SU-DHL-6 (cell line): ENCODE measurements at regions not wholly inside any gene's neighbourhood (a gene's known extent, or its start where the extent isn't known, plus 50 kb on each side); places are given as distances from the start of the nearest gene placed in this dataset.

Experiments
- EZH2phosphoT487 ChIP-seq: fragments of 200-600 bp; sonication (generic), shearing (Covaris generic); conservative IDR thresholded peaks from 2 replicates; pipeline ENCODE4 v1.6.1; 2018; ENCODE audit warnings: mild to moderate bottlenecking, antibody characterized with exemption, low read length, moderate library complexity, mixed read lengths
- TF ChIP-seq, protein P1 (sequence below): fragments of 200-600 bp; sonication (generic); IDR thresholded peaks from one replicate; pipeline ENCODE4 v1.5.1; 2017; ENCODE audit warnings: antibody characterized with exemption, mild to moderate bottlenecking, low read length, moderate library complexity; ENCODE audit not compliant: insufficient read depth, poor library complexity, severe bottlenecking

DNA sequence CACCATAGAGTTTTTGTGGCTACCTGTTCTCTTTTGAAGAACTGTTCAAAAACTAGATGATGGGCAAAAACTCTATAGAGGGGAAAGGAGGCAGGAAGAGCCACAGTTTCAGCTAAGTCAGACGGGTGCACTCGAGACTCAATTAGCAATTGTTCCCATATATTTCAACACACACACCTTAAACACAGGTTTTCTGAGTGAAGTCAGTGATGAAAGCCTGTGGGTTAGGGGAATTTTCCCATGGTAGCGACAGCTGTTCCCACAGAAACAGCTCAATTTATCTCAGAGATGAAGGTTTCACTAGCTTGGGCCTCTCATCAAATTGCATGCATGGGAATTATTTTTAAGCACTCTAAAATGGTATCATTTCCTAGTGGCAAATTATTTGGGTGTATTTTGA is 143.4 kb downstream of the ZIC5 start:
- TF ChIP-seq, protein P1, sequence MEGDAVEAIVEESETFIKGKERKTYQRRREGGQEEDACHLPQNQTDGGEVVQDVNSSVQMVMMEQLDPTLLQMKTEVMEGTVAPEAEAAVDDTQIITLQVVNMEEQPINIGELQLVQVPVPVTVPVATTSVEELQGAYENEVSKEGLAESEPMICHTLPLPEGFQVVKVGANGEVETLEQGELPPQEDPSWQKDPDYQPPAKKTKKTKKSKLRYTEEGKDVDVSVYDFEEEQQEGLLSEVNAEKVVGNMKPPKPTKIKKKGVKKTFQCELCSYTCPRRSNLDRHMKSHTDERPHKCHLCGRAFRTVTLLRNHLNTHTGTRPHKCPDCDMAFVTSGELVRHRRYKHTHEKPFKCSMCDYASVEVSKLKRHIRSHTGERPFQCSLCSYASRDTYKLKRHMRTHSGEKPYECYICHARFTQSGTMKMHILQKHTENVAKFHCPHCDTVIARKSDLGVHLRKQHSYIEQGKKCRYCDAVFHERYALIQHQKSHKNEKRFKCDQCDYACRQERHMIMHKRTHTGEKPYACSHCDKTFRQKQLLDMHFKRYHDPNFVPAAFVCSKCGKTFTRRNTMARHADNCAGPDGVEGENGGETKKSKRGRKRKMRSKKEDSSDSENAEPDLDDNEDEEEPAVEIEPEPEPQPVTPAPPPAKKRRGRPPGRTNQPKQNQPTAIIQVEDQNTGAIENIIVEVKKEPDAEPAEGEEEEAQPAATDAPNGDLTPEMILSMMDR: no peak
- no peak for TF ChIP-seq EZH2phosphoT487
